Body of pancreas (tissue), 4 donors: ENCODE measurements at regions not wholly inside any gene's neighbourhood (a gene's known extent, or its start where the extent isn't known, plus 50 kb on each side); places are given as distances from the start of the nearest gene placed in this dataset.

Experiments used
- ATAC-seq: fragments of 150-250 bp; one replicate; pipeline ENCODE4 v1.9.1; 2016
- DNase-seq, 4 donors: peaks; one replicate each; pipeline ENCODE4 v3.0.0-alpha.2; 2019
- H3K27ac ChIP-seq, 4 donors: fragments of 200-600 bp; sonication (generic); 1 replicate in 3 of 4; 2 replicates in 1 of 4; pipeline versions ENCODE4 v1.5.1 to v1.6.1; 2016 to 2019; ENCODE audit warnings: mild to moderate bottlenecking in 1 of 4, mixed read lengths in 1 of 4, moderate library complexity in 1 of 4
- H3K27me3 ChIP-seq, 2 donors: fragments of 200-600 bp; sonication (generic); one replicate each; pipeline ENCODE4 v1.6.0; 2016; ENCODE audit warnings: mild to moderate bottlenecking in 1 of 2
- H3K36me3 ChIP-seq, 2 donors: fragments of 200-600 bp; sonication (generic); replicated peaks in 1 of 2; 2 replicates each; pipeline ENCODE4 v1.5.1; 2016; ENCODE audit warnings: low read depth in 2 of 2; ENCODE audit not compliant: insufficient read depth in 1 of 2
- H3K4me1 ChIP-seq: fragments of 200-600 bp; sonication (generic); one replicate; pipeline ENCODE4 v1.6.0; 2016
- H3K4me3 ChIP-seq, 2 donors: fragments of 200-600 bp; sonication (generic); 1 replicate in 1 of 2; 2 replicates in 1 of 2; pipeline ENCODE4 v1.5.1; 2016 to 2019
- H3K9me3 ChIP-seq, 3 donors: fragments of 200-600 bp; sonication (generic); 1 replicate in 2 of 3; 2 replicates in 1 of 3; pipeline ENCODE4 v1.5.1; 2016
- CTCF ChIP-seq, 7 experiments: fragments of 450-650 bp in 4 of 7; fragments of 200-600 bp in 3 of 7; sonication (generic) in 3 of 7; IDR thresholded peaks; one replicate each; pipeline ENCODE4 v1.5.1; 2016 to 2019; ENCODE audit warnings: antibody characterized with exemption in 7 of 7
- POLR2A ChIP-seq, 3 donors: fragments of 450-650 bp; IDR thresholded peaks; one replicate each; pipeline ENCODE4 v1.6.1; 2016; ENCODE audit warnings: antibody characterized with exemption in 3 of 3, mild to moderate bottlenecking in 2 of 3
- WGBS, 2 donors: methylation state at CpG; one replicate each; pipeline ENCODE4 v1.1.5; 2017; 5-methylcytosine and 5-hydroxymethylcytosine counted together
- intact Hi-C: fragments of 100-400 bp; cut with DNase I; formaldehyde crosslinking; loops from one replicate; pipeline ENCODE4 v1.15.1; 2023

GRCh38 chr12:116393859-116394650 lies 116.6 kb upstream of the MED13L start:
- intact Hi-C loops, result no loop called here
- 83 to 84% methylated on average over 14 of the region's 14 CpGs for WGBS, 2 donors
- Histone ChIP-seq H3K4me1 (peaks cover 15% of the 10 kb centered on the region), H3K27me3 (no peaks in the 10 kb centered on the region), H3K27ac (no peak overlapping the region), H3K4me3 (no peak overlapping the region), H3K36me3 (no peaks in the 10 kb centered on the region), H3K9me3 (no peaks in the 10 kb centered on the region)
- ATAC-seq, result no peak
- DNase-seq, result no peak
- TF ChIP-seq POLR2A (IDR thresholded peaks at IDR 0.05) (no peak), CTCF (IDR thresholded peaks at IDR 0.05) (no peak)

- 0% methylated on average over 1 of the region's 1 CpG for WGBS, 2 donors
- no peaks in the 10 kb centered on the region for H3K9me3 ChIP-seq
- H3K4me3 ChIP-seq, result no peak overlapping the region
- H3K27me3 ChIP-seq, result no peaks in the 10 kb centered on the region
- no peaks in the 10 kb centered on the region for H3K36me3 ChIP-seq
- peaks cover 7% of the 10 kb centered on the region for H3K4me1 ChIP-seq
- ATAC-seq (no peak), DNase-seq (no peak)
- H3K27ac ChIP-seq, result no peak overlapping the region
- no peak for TF ChIP-seq CTCF (IDR thresholded peaks at IDR 0.05)
- TF ChIP-seq POLR2A (IDR thresholded peaks at IDR 0.05), result no peak
- intact Hi-C loops, result no loop called here
Measured at GRCh38 chr12:116395396-116395795, 117.9 kb upstream of the MED13L start.

- H3K36me3 ChIP-seq, result no peaks in the 10 kb centered on the region
- WGBS, 2 donors, result 84 to 93% methylated on average over 3 of the region's 3 CpGs
- intact Hi-C loops, result no loop called here
- H3K4me3 ChIP-seq, result no peak overlapping the region
- DNase-seq (no peak), ATAC-seq (no peak)
- TF ChIP-seq CTCF (IDR thresholded peaks at IDR 0.05) (no peak), POLR2A (IDR thresholded peaks at IDR 0.05) (no peak)
- H3K27me3 ChIP-seq, result no peaks in the 10 kb centered on the region
- H3K27ac ChIP-seq, result no peak overlapping the region
- no peaks in the 10 kb centered on the region for H3K4me1 ChIP-seq
- no peaks in the 10 kb centered on the region for H3K9me3 ChIP-seq
Measured at GRCh38 chr12:116397148-116397547, 119.7 kb upstream of the MED13L start.

- no peak for ATAC-seq
Measured at GRCh38 chr12:116398193-116398592, 120.7 kb upstream of the MED13L start.

More at GRCh38 chr12:116398193-116398592, 120.7 kb upstream of the MED13L start:
- Histone ChIP-seq H3K27me3 (no peaks in the 10 kb centered on the region), H3K9me3 (no peaks in the 10 kb centered on the region), H3K27ac (no peak overlapping the region), H3K4me3 (no peak overlapping the region), H3K36me3 (no peaks in the 10 kb centered on the region), H3K4me1 (no peaks in the 10 kb centered on the region)
- TF ChIP-seq CTCF (IDR thresholded peaks at IDR 0.05) (no peak), POLR2A (IDR thresholded peaks at IDR 0.05) (no peak)
- no peak for DNase-seq
- intact Hi-C loops, result no loop called here
